PFSK-1 (cell line): ENCODE measurements at regions not wholly inside any gene's neighbourhood (a gene's known extent, or its start where the extent isn't known, plus 50 kb on each side); places are given as distances from the start of the nearest gene placed in this dataset.

Experiments used
- FOXP2 ChIP-seq: optimal IDR thresholded peaks from 2 replicates; pipeline ENCODE3; 2011; ENCODE audit warnings: borderline replicate concordance, control low read depth, inconsistent platforms; ENCODE audit not compliant: insufficient read depth; ENCODE audit errors: extremely low read length, extremely low read depth
- POLR2AphosphoS5 ChIP-seq: IDR thresholded peaks from 2 replicates; pipeline ENCODE4 v1.6.1; 2012; ENCODE audit warnings: low read depth, mild to moderate bottlenecking, control low read depth, low read length, moderate library complexity
- REST ChIP-seq, 2 experiments: IDR thresholded peaks; 2 replicates each; pipeline versions ENCODE4 v1.6.1 to v1.8.0; 2011 to 2012; ENCODE audit warnings: low read depth in 2 of 2, low read length in 2 of 2, control low read depth in 1 of 2, inconsistent platforms in 1 of 2, mild to moderate bottlenecking in 1 of 2, moderate library complexity in 1 of 2; ENCODE audit not compliant: insufficient read depth in 1 of 2
- SIN3A ChIP-seq: IDR thresholded peaks from 2 replicates; pipeline ENCODE4 v1.6.1; 2012; ENCODE audit warnings: mild to moderate bottlenecking, low read length, moderate library complexity, borderline replicate concordance; ENCODE audit not compliant: insufficient read depth
- TAF1 ChIP-seq: IDR thresholded peaks from 2 replicates; pipeline ENCODE4 v1.6.1; 2012; ENCODE audit warnings: low read length, control low read depth, borderline replicate concordance; ENCODE audit not compliant: insufficient read depth

DNA sequence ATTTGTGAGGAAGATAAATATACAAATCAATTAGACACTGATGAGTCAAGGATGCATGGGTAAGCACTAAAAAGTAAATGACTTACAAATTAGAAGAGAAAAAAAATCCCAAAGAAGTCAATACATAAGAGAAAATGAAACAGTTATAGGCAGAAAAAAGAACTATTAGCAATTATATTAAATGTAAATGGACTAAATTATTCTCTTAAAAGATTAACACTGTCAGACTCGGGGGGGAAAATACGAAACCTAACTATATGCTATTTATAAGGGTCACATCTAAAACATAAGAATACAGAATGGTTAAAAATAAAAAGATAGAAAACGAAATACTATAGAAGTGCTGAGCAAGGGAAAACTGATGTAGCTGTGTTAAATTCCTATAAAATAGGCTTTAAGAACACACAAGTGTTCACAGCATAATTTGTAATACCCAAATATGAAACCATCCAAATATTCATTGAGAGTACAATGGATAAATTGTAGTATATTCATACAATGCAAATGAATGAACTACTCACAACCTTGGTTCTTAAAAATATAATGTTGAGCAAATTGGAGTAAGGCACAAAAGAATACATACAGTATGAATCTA lies 67.1 kb upstream of the SH3PXD2B start:
- TF ChIP-seq SIN3A = no peak
- TF ChIP-seq POLR2AphosphoS5 = no peak
- TF ChIP-seq TAF1 = no peak
- TF ChIP-seq REST (IDR thresholded peaks at IDR 0.05; ENCODE audit: insufficient read depth in 1 of 2, low read depth in 2 of 2, low read length in 2 of 2) = no peak
- TF ChIP-seq FOXP2 = no peak
